GM18868 (cell line): ENCODE measurements at regions not wholly inside any gene's neighbourhood (a gene's known extent, or its start where the extent isn't known, plus 50 kb on each side); places are given as distances from the start of the nearest gene placed in this dataset.
A peak's percentile ranks its signal among the peaks of the same experiment; 100 is the strongest.

Experiments
- ATAC-seq: cut with Tn5 transposase; IDR thresholded peaks from one replicate; pipeline ENCODE4 v1.9.1; 2021; ENCODE audit warnings: mild to moderate bottlenecking, moderate library complexity; ENCODE audit not compliant: unreplicated experiment

GRCh38 chr1:217373761-217374701 lies 256.9 kb downstream of the GPATCH2 start:
- no peak for ATAC-seq

- ATAC-seq: no peak
These were observed 258.6 kb downstream of the GPATCH2 start for GRCh38 chr1:217372049-217372970.

GRCh38 chr1:217370757-217371156 lies 260.1 kb downstream of the GPATCH2 start:
- no peak for ATAC-seq

GRCh38 chr1:217369996-217370551 lies 260.8 kb downstream of the GPATCH2 start:
- no peak for ATAC-seq

GRCh38 chr1:217369271-217369981 lies 261.5 kb downstream of the GPATCH2 start:
- ATAC-seq: peak; percentile 89

GRCh38 chr1:217364220-217364619 lies 266.7 kb downstream of the GPATCH2 start:
- ATAC-seq: no peak

GRCh38 chr1:217363319-217363718 lies 267.6 kb downstream of the GPATCH2 start:
- no peak for ATAC-seq

GRCh38 chr1:217360510-217360909 lies 270.4 kb downstream of the GPATCH2 start:
- no peak for ATAC-seq

GRCh38 chr1:217354895-217355294 lies 276.0 kb downstream of the GPATCH2 start:
- no peak for ATAC-seq

- no peak for ATAC-seq
These were observed 281.8 kb downstream of the GPATCH2 start for GRCh38 chr1:217348960-217349664.

GRCh38 chr1:217344712-217345111 lies 286.2 kb downstream of the GPATCH2 start:
- ATAC-seq: no peak

GRCh38 chr1:217343907-217344306 lies 287.0 kb downstream of the GPATCH2 start:
- ATAC-seq: no peak

GRCh38 chr1:217342105-217342504 lies 288.8 kb downstream of the GPATCH2 start:
- no peak for ATAC-seq

- no peak for ATAC-seq
These were observed 294.2 kb downstream of the GPATCH2 start for GRCh38 chr1:217336724-217337123.

- peak; percentile 93 for ATAC-seq
These were observed 297.0 kb downstream of the GPATCH2 start for GRCh38 chr1:217333939-217334338.

GRCh38 chr1:217332431-217333065 lies 298.3 kb downstream of the GPATCH2 start:
- ATAC-seq: no peak

GRCh38 chr1:217331698-217332097 lies 299.2 kb downstream of the GPATCH2 start:
- ATAC-seq: no peak

GRCh38 chr1:217327901-217328300 lies 303.0 kb downstream of the GPATCH2 start:
- ATAC-seq: no peak

GRCh38 chr1:217322834-217323233 lies 308.1 kb downstream of the GPATCH2 start:
- peak; percentile 100 for ATAC-seq
